Common myeloid progenitor, CD34-positive (primary cell): ENCODE measurements at regions not wholly inside any gene's neighbourhood (a gene's known extent, or its start where the extent isn't known, plus 50 kb on each side); places are given as distances from the start of the nearest gene placed in this dataset.
A peak's percentile ranks its signal among the peaks of the same experiment; 100 is the strongest.
"Not testable (repeated sequence)": the region's sequence is repeated elsewhere in the genome, so short reads cannot be mapped to it uniquely, and the experiment has no call there.

Experiments used
- CTCF ChIA-PET: fragments of 350-600 bp; sonication (Branson Sonifier 250); formaldehyde crosslinking; loops from one replicate; lab custom pipeline; 2021; ENCODE audit warnings: antibody characterized with exemption; lab: Charles Lee
- POLR2A ChIA-PET: fragments of 350-600 bp; sonication (Branson Sonifier 250); formaldehyde crosslinking; loops from one replicate; lab custom pipeline; 2021; ENCODE audit warnings: antibody characterized with exemption; lab: Charles Lee
- DNase-seq, 3 donors: peaks; one replicate each; pipeline versions ENCODE4 v3.0.0 to v3.0.0-alpha.2; 2013
- H3K27ac ChIP-seq, 2 experiments: 1 replicate in 1 of 2; 2 replicates in 1 of 2; pipeline ENCODE4 v1.7.0; 2013; ENCODE audit warnings: inconsistent platforms in 2 of 2, low read length in 2 of 2, mild to moderate bottlenecking in 2 of 2, low read depth in 1 of 2, moderate library complexity in 1 of 2; ENCODE audit not compliant: severe bottlenecking in 2 of 2, insufficient read depth in 1 of 2, poor library complexity in 1 of 2
- H3K27me3 ChIP-seq, 5 experiments: replicated peaks in 2 of 5; 1 replicate in 3 of 5; 2 replicates in 2 of 5; pipeline versions ENCODE4 v1.6.1 to v1.7.0; 2013; ENCODE audit warnings: low read length in 4 of 5, mild to moderate bottlenecking in 2 of 5, moderate library complexity in 2 of 5, inconsistent platforms in 1 of 5; ENCODE audit not compliant: insufficient read depth in 5 of 5, control insufficient read depth in 4 of 5
- H3K36me3 ChIP-seq, 4 experiments: 1 replicate in 2 of 4; 2 replicates in 2 of 4; pipeline versions ENCODE4 v1.6.1 to v1.7.0; 2013; ENCODE audit warnings: low read length in 3 of 4, control low read depth in 1 of 4, mild to moderate bottlenecking in 1 of 4; ENCODE audit not compliant: control insufficient read depth in 4 of 4, insufficient read depth in 4 of 4
- H3K4me1 ChIP-seq, 4 experiments: 1 replicate in 3 of 4; 2 replicates in 1 of 4; pipeline versions ENCODE4 v1.6.1 to v1.7.1; 2013; ENCODE audit warnings: low read length in 3 of 4, mild to moderate bottlenecking in 3 of 4, control low read depth in 1 of 4, inconsistent platforms in 1 of 4, moderate library complexity in 1 of 4; ENCODE audit not compliant: control insufficient read depth in 4 of 4, insufficient read depth in 4 of 4; ENCODE audit errors: control extremely low read depth in 1 of 4
- H3K4me3 ChIP-seq, 7 experiments: 1 replicate in 4 of 7; 2 replicates in 3 of 7; pipeline versions ENCODE4 v1.5.1 to v1.7.0; 2013; ENCODE audit warnings: mild to moderate bottlenecking in 7 of 7, low read length in 6 of 7, moderate library complexity in 6 of 7, inconsistent platforms in 2 of 7, low read depth in 2 of 7, control low read depth in 1 of 7; ENCODE audit not compliant: insufficient read depth in 4 of 7, control insufficient read depth in 1 of 7; ENCODE audit errors: extremely low read depth in 1 of 7
- H3K9me3 ChIP-seq, 5 experiments: 1 replicate in 4 of 5; 2 replicates in 1 of 5; pipeline versions ENCODE4 v1.6.1 to v1.7.1; 2013; ENCODE audit warnings: low read length in 4 of 5, mild to moderate bottlenecking in 2 of 5, inconsistent platforms in 1 of 5, low read depth in 1 of 5, moderate library complexity in 1 of 5; ENCODE audit not compliant: control insufficient read depth in 4 of 5, insufficient read depth in 2 of 5; ENCODE audit errors: control extremely low read depth in 1 of 5
- WGBS: methylation state at CpG from one replicate; pipeline ENCODE4 v1.1.5; 2013; ENCODE audit not compliant: insufficient coverage; 5-methylcytosine and 5-hydroxymethylcytosine counted together

DNA sequence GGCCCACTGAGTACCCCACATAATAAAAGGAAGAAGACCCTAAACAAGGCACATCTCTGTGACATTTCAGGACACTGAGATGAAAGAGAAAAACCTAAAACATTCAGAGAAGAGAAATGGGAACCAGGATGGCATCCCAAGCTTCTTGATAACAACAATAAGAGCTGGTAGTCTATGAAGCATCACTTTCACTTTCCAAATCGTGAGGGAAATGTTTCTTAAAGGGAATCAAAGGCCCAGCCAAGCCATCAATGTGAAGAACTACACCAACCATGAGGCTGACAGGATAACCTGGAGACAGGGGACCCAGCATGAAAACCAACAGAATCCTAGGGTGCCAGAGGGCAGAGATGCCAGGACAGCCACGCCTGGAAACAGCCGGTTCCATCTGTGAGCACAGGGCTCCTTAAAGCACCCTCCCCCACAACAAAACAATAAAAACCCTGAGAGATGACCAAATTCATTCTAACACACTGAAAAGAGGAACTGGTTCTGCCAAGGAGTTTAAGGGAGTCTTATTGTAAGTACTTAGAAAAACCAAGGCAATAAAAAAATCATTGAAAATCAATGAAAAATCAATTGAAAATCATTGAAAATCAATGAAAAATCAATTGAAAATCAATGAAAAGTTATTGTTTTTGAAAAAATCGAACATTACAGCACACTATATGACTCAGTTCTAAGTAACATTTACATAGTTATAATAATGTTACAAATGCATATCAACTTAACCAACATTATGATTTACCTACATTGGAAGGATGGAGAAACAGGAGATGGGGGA, 141.5 kb upstream of the ERG start:
- Histone ChIP-seq H3K27ac (peak overlapping the region; percentile 76 to 82), H3K9me3 (peaks cover 0 to 12% (median 2%) of the 10 kb centered on the region in 5 experiments), H3K4me3 (peak overlapping the region in 6 of 7 experiments; percentile 30 to 81 (median 60)), H3K4me1 (peaks cover 0 to 16% (median 9%) of the 10 kb centered on the region in 4 experiments), H3K27me3 (no peaks in the 10 kb centered on the region), H3K36me3 (peaks cover 0 to 3% (median 0%) of the 10 kb centered on the region in 4 experiments)
- ChIA-PET POLR2A (no interaction called here), CTCF (no interaction called here)
- WGBS: 0% methylated on average over 3 of the region's 4 CpGs
- DNase-seq: peak; percentile 69 to 90 (median 80)

DNA sequence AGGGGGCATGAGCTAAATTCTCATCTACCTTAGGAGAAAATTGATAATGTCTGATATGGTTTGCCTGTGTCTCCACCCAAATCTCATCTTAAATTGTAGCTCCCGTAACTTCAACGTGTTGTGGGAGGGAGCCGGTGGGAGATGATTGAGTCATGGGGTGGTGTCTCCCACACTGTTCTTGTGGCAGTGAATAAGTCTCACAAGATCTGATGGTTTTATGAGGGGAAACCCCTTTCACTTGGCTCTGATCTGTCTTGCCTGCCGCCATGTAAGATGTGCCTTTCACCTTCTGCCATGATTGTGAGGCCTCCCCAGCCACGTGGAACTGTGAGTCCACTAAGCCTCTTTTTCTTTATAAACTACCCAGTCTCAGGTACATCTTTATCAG, 142.1 kb upstream of the ERG start:
- H3K27ac ChIP-seq, H3K4me3 ChIP-seq, H3K36me3 ChIP-seq, H3K27me3 ChIP-seq, POLR2A ChIA-PET, CTCF ChIA-PET: not testable (repeated sequence)
- peak in 1 of 3 donors; percentile 35 for DNase-seq
- 97% methylated on average over 3 of the region's 5 CpGs for WGBS
- Histone ChIP-seq H3K9me3 (peaks cover 0 to 12% (median 2%) of the 10 kb centered on the region in 5 experiments), H3K4me1 (peaks cover 0 to 16% (median 9%) of the 10 kb centered on the region in 4 experiments)

DNA sequence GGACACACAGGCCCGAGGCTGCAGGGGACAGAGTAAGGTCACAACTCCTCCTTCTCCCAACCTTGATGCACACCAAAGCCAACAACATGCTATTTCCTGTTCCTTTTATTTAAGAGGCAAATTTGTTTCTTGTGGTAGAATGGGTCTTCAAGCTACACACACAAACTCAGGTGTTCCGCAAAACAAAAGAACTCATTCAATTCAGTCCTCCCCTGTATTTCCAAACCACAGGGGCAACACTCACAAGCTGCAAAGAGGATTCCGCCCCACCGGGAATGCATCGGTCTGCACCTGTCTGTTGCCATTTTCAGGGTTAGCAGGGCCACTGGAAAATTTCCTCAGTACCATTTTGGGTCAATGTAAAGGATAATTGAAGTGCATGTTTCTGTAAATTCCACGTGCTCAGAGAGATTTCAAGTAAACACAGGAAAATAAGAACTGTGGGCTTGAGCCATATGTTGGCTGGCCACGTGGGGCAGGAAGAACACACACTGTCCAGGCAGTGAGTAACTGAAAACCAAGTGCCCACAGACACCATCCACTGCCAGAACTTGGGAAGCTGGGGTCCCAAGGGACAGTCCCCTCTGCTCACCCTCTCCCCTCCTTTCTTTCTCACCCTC, 145.2 kb upstream of the ERG start:
- no peaks in the 10 kb centered on the region for H3K27me3 ChIP-seq
- H3K9me3 ChIP-seq: peaks cover 0 to 6% (median 0%) of the 10 kb centered on the region in 5 experiments
- no peak overlapping the region for H3K27ac ChIP-seq
- H3K36me3 ChIP-seq: peaks cover 0 to 3% (median 0%) of the 10 kb centered on the region in 4 experiments
- no peak for DNase-seq
- ChIA-PET POLR2A (no interaction called here), CTCF (no interaction called here)
- peaks cover 0 to 13% (median 7%) of the 10 kb centered on the region in 4 experiments for H3K4me1 ChIP-seq
- no peak overlapping the region for H3K4me3 ChIP-seq
- 92% methylated on average over 5 of the region's 7 CpGs for WGBS

DNA sequence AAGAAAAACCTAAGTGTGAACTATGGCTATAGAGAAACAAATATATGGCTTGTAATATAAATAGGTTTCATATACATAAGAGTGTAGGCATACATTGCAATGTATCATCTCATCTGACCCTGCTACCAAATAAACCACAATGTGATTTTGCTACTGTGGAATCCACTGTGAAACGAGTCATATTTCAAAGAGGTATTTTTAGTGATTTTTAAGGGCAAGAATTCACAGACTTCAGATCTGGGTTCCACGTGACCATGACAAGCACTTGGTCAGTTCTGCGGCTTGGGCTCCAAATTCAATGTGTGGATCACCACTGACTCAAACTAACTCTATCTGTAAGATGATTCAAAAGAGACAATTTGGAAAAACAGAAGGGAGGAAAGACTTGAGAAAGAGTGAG, 147.0 kb upstream of the ERG start:
- Histone ChIP-seq H3K27ac (no peak overlapping the region), H3K36me3 (peaks cover 0 to 3% (median 0%) of the 10 kb centered on the region in 4 experiments), H3K27me3 (peaks cover 0 to 2% (median 0%) of the 10 kb centered on the region in 5 experiments), H3K4me1 (no peaks in the 10 kb centered on the region), H3K9me3 (peaks cover 0 to 5% (median 0%) of the 10 kb centered on the region in 5 experiments), H3K4me3 (no peak overlapping the region)
- ChIA-PET CTCF (interaction anchor here (1.4 kb wide), 1 partner anchor 14 kb away, joined by 6 read pairs; no protein-coding TSS in a partner anchor), POLR2A (no interaction called here)
- WGBS: 86% methylated on average over 1 of the region's 3 CpGs
- no peak for DNase-seq

DNA sequence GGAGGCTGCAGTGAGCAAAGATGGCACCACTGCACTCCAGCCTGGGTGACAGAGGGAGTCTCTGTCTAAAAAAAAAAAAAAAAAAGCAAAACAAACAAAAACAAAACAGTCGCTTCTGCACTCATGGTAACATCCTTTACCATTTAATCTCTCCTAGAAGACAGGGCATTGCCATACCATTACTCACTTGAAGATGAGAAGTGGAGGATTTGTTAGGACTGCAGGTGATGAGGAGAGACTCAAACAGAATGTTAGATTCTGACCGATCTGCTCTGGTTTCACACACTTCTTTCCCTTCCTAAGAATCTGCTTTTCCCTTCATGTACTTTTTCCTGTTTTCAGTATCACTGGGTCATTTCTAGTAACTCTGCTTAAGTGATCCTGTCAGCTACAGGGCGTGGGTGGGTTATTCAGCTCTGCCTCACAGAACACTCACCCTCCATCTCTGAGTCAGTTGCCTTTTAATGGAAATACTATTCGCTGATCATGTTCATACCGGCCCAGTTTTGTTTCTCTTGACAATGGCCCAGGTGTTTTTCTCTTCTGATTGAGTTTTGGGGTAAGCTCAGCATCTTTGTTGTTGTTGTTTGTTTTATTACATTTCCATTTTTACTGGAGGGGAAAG, 148.0 kb upstream of the ERG start:
- POLR2A ChIA-PET: no interaction called here
- Histone ChIP-seq H3K36me3 (peaks cover 0 to 3% (median 0%) of the 10 kb centered on the region in 4 experiments), H3K27me3 (peaks cover 0 to 2% (median 0%) of the 10 kb centered on the region in 5 experiments), H3K4me3 (no peak overlapping the region), H3K4me1 (no peaks in the 10 kb centered on the region), H3K27ac (no peak overlapping the region), H3K9me3 (no peaks in the 10 kb centered on the region)
- CTCF ChIA-PET: interaction anchor here (0.5 to 0.8 kb wide), 2 partner anchors 82 to 141 kb away, joined by 3 to 4 read pairs; no protein-coding TSS in a partner anchor
- WGBS: 100% methylated on average over 1 of the region's 5 CpGs
- DNase-seq: no peak

DNA sequence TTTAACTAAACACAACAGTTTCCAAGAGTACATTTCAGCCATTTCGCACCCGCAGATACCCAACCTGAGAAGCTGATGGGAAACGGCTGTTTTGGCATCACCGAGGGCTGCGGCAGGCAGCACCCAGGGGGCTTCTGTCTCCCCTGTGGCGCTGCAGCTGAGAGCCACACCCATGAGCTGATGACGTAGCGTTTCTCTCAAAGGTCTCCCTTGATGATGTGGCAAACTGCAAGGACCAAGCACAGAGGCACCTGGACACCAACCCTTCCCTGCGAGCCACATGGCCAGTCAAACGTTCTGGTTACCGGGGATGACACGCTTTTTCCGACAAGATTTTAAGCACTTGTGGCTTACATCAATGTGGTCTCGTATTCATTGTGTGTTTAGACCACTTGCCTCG, 150.8 kb upstream of the ERG start:
- H3K4me1 ChIP-seq: no peaks in the 10 kb centered on the region
- H3K9me3 ChIP-seq: no peaks in the 10 kb centered on the region
- WGBS: 97% methylated on average over 15 of the region's 15 CpGs
- H3K27ac ChIP-seq: no peak overlapping the region
- POLR2A ChIA-PET: no interaction called here
- DNase-seq: no peak
- no peak overlapping the region for H3K4me3 ChIP-seq
- peaks cover 0 to 8% (median 0%) of the 10 kb centered on the region in 4 experiments for H3K36me3 ChIP-seq
- CTCF ChIA-PET: no interaction called here
- H3K27me3 ChIP-seq: peaks cover 0 to 2% (median 0%) of the 10 kb centered on the region in 5 experiments
